ENCODE measurements at regions not wholly inside any gene's neighbourhood (a gene's known extent, or its start where the extent isn't known, plus 50 kb on each side); places are given as distances from the start of the nearest gene placed in this dataset.

GRCh38 chr6:167445568-167445967 is 120.7 kb downstream of the TTLL2 start:
- intact Hi-C loops (cut with DNase I), result no loop called here
- Histone ChIP-seq H3K36me3 (no peaks in the 10 kb centered on the region), H3K4me3 (no peak overlapping the region), H3K27me3 (no peaks in the 10 kb centered on the region), H3K27ac (no peak overlapping the region), H3K9ac (ENCODE audit: low read depth in 2 of 2, low read length in 2 of 2) (no peak overlapping the region), H3K9me3 (no peaks in the 10 kb centered on the region), H3K4me1 (no peaks in the 10 kb centered on the region)
- no peak for DNase-seq
- no peak for TF ChIP-seq CTCF (IDR thresholded peaks at IDR 0.05)

- no peak for DNase-seq
Observed at GRCh38 chr6:167446046-167446445, 121.2 kb downstream of the TTLL2 start.

DNA sequence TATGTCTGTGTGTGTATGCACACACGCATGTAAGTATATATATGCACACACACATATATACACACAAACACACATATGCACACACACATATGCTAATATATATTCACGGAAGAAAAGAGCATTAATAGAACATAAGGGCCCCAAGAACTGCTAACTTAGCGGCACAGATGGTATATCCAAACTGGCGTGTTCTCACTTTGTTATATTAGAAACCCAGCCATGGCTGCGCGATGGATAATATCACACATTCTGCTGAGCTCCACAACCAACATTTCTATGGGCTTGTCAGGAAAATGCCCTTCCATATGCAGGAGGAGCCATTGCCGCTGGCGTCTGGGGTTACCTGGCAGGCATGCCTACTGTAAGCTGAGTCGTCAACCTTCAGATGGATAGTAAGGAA is 122.1 kb downstream of the TTLL2 start:
- Histone ChIP-seq H3K36me3 (no peaks in the 10 kb centered on the region), H3K4me1 (no peaks in the 10 kb centered on the region), H3K9ac (ENCODE audit: low read depth in 2 of 2, low read length in 2 of 2) (no peak overlapping the region), H3K27me3 (no peaks in the 10 kb centered on the region), H3K4me3 (no peak overlapping the region), H3K27ac (no peak overlapping the region), H3K9me3 (no peaks in the 10 kb centered on the region)
- no peak for TF ChIP-seq CTCF (IDR thresholded peaks at IDR 0.05)
- no peak for DNase-seq
- intact Hi-C loops (cut with DNase I), result no loop called here

More at GRCh38 chr6:167446046-167446445, 121.2 kb downstream of the TTLL2 start:
- TF ChIP-seq CTCF (IDR thresholded peaks at IDR 0.05), result no peak
- no peak overlapping the region for H3K4me3 ChIP-seq
- intact Hi-C loops (cut with DNase I), result no loop called here
- H3K27ac ChIP-seq, result no peak overlapping the region
- H3K9ac ChIP-seq (ENCODE audit: low read depth in 2 of 2, low read length in 2 of 2), result no peak overlapping the region
- H3K36me3 ChIP-seq, result no peaks in the 10 kb centered on the region
- H3K27me3 ChIP-seq, result no peaks in the 10 kb centered on the region
- H3K9me3 ChIP-seq, result no peaks in the 10 kb centered on the region
- H3K4me1 ChIP-seq, result no peaks in the 10 kb centered on the region

- Histone ChIP-seq H3K4me1 (no peaks in the 10 kb centered on the region), H3K36me3 (no peaks in the 10 kb centered on the region), H3K27ac (no peak overlapping the region), H3K27me3 (no peaks in the 10 kb centered on the region), H3K9ac (ENCODE audit: low read depth in 2 of 2, low read length in 2 of 2) (no peak overlapping the region), H3K4me3 (no peak overlapping the region), H3K9me3 (no peaks in the 10 kb centered on the region)
- DNase-seq, result no peak
- TF ChIP-seq CTCF (IDR thresholded peaks at IDR 0.05), result no peak
- intact Hi-C loops (cut with DNase I), result no loop called here
Observed at GRCh38 chr6:167448378-167448777, 123.5 kb downstream of the TTLL2 start.

- Histone ChIP-seq H3K4me1 (no peaks in the 10 kb centered on the region), H3K36me3 (no peaks in the 10 kb centered on the region), H3K27ac (no peak overlapping the region), H3K9ac (ENCODE audit: low read depth in 2 of 2, low read length in 2 of 2) (no peak overlapping the region), H3K9me3 (no peaks in the 10 kb centered on the region), H3K27me3 (no peaks in the 10 kb centered on the region), H3K4me3 (no peak overlapping the region)
- no peak for TF ChIP-seq CTCF (IDR thresholded peaks at IDR 0.05)
- intact Hi-C loops (cut with DNase I), result no loop called here
- no peak for DNase-seq
Observed at GRCh38 chr6:167449094-167449861, 124.4 kb downstream of the TTLL2 start.

All from colonic mucosa (tissue), 4 donors.